ENCODE measurements at regions not wholly inside any gene's neighbourhood (a gene's known extent, or its start where the extent isn't known, plus 50 kb on each side); places are given as distances from the start of the nearest gene placed in this dataset.

DNA sequence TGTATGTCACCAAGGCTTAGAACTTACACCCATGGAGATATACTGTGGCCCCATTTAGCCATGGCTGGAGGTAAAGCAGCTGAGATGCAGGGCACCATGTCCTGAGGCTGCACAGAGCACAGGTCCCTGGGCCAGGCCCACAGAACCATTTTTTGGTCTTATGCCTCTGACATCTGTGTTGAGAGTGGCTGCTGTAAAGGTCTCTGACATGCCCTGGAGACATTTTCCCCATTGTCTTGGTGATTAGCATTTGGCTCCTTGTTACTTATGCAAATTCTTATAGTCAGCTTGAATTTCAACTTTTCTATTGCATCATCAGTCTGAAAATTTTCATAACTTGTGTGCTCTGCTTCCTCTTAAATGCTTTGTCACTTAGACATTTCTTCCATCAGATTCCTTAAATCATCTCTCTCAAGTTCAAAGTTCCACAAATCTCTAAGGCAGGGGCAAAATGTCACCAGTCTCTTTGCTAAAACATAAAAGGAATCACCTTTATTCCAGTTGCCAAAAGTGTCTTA, 701.3 kb downstream of the EPHA3 start:
- Histone ChIP-seq H3K4me3 (ENCODE audit: low read depth, low read length) (no peak overlapping the region), H2AFZ (no peak overlapping the region), H3K9me3 (ENCODE audit: control insufficient read depth, low read length) (no peaks in the 10 kb centered on the region), H3K4me1 (no peaks in the 10 kb centered on the region), H3K36me3 (ENCODE audit: control insufficient read depth, insufficient read depth, low read length) (no peaks in the 10 kb centered on the region), H3K27me3 (ENCODE audit: control insufficient read depth, insufficient read depth, low read length) (no peaks in the 10 kb centered on the region), H3K9ac (no peak overlapping the region), H3K4me2 (ENCODE audit: low read length) (no peak overlapping the region), H3K79me2 (no peaks in the 10 kb centered on the region), H3K27ac (no peak overlapping the region)
- TF ChIP-seq, protein P1, sequence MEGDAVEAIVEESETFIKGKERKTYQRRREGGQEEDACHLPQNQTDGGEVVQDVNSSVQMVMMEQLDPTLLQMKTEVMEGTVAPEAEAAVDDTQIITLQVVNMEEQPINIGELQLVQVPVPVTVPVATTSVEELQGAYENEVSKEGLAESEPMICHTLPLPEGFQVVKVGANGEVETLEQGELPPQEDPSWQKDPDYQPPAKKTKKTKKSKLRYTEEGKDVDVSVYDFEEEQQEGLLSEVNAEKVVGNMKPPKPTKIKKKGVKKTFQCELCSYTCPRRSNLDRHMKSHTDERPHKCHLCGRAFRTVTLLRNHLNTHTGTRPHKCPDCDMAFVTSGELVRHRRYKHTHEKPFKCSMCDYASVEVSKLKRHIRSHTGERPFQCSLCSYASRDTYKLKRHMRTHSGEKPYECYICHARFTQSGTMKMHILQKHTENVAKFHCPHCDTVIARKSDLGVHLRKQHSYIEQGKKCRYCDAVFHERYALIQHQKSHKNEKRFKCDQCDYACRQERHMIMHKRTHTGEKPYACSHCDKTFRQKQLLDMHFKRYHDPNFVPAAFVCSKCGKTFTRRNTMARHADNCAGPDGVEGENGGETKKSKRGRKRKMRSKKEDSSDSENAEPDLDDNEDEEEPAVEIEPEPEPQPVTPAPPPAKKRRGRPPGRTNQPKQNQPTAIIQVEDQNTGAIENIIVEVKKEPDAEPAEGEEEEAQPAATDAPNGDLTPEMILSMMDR (IDR thresholded peaks at IDR 0.05), result no peak

DNA sequence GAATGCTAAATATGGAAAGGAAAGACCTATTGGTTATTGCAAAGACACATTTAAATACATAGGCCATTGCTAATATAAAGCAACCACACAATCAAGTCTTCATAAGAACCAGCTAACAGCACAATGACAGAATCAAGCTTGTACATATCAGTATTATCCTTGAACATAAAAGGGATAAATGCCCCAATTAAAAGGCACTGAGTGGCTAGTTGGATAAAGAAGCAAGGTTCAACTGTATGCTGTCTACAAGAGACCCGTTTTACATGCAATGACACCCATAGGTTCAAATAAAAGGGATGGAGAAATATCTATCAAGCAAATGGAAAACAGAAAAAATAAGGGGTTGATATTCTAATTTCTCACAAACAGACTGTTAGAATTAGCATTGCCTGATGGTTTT, 706.1 kb downstream of the EPHA3 start:
- H3K79me2 ChIP-seq, result no peaks in the 10 kb centered on the region
- TF ChIP-seq, protein P1 (IDR thresholded peaks at IDR 0.05), result no peak
- no peaks in the 10 kb centered on the region for H3K9me3 ChIP-seq (ENCODE audit: control insufficient read depth, low read length)
- no peaks in the 10 kb centered on the region for H3K27me3 ChIP-seq (ENCODE audit: control insufficient read depth, insufficient read depth, low read length)
- no peaks in the 10 kb centered on the region for H3K36me3 ChIP-seq (ENCODE audit: control insufficient read depth, insufficient read depth, low read length)
- no peak overlapping the region for H3K4me2 ChIP-seq (ENCODE audit: low read length)
- H3K4me3 ChIP-seq (ENCODE audit: low read depth, low read length), result no peak overlapping the region
- no peaks in the 10 kb centered on the region for H3K4me1 ChIP-seq
- no peak overlapping the region for H3K27ac ChIP-seq
- no peak overlapping the region for H3K9ac ChIP-seq
- no peak overlapping the region for H2AFZ ChIP-seq

GRCh38 chr3:89841041-89841440, 733.6 kb downstream of the EPHA3 start:
- H2AFZ ChIP-seq, result no peak overlapping the region
- H3K4me2 ChIP-seq (ENCODE audit: low read length), result no peak overlapping the region
- H3K27me3 ChIP-seq (ENCODE audit: control insufficient read depth, insufficient read depth, low read length), result no peaks in the 10 kb centered on the region
- no peak overlapping the region for H3K9ac ChIP-seq
- TF ChIP-seq, protein P1 (IDR thresholded peaks at IDR 0.05), result no peak
- no peak overlapping the region for H3K4me3 ChIP-seq (ENCODE audit: low read depth, low read length)
- H3K36me3 ChIP-seq (ENCODE audit: control insufficient read depth, insufficient read depth, low read length), result no peaks in the 10 kb centered on the region
- H3K4me1 ChIP-seq, result no peaks in the 10 kb centered on the region
- H3K79me2 ChIP-seq, result no peaks in the 10 kb centered on the region
- no peak overlapping the region for H3K27ac ChIP-seq
- H3K9me3 ChIP-seq (ENCODE audit: control insufficient read depth, low read length), result no peaks in the 10 kb centered on the region

DNA sequence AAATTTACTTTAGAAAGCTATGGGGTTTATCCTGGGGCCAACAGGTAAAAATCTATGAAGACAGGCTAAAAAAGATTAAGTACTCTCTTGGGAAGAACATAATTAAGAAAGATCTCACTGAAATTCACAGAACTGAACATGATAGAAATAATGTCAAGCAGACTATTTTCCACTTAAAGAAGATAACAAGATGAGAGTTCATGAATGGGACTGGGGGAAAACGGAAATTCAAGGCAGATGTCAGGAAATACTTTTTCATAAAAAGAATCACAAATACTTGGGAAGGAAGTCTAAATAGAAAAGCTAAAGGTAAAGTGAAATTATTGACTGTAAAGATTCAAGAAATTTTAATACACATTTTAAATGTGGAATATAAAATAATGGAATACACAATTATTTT, 737.6 kb downstream of the EPHA3 start:
- Histone ChIP-seq H3K4me1 (no peaks in the 10 kb centered on the region), H3K4me2 (ENCODE audit: low read length) (no peak overlapping the region), H3K79me2 (no peaks in the 10 kb centered on the region), H3K36me3 (ENCODE audit: control insufficient read depth, insufficient read depth, low read length) (no peaks in the 10 kb centered on the region), H3K4me3 (ENCODE audit: low read depth, low read length) (no peak overlapping the region), H3K9ac (no peak overlapping the region), H3K27me3 (ENCODE audit: control insufficient read depth, insufficient read depth, low read length) (no peaks in the 10 kb centered on the region), H3K9me3 (ENCODE audit: control insufficient read depth, low read length) (no peaks in the 10 kb centered on the region), H3K27ac (no peak overlapping the region), H2AFZ (no peak overlapping the region)
- TF ChIP-seq, protein P1 (IDR thresholded peaks at IDR 0.05), result no peak

DNA sequence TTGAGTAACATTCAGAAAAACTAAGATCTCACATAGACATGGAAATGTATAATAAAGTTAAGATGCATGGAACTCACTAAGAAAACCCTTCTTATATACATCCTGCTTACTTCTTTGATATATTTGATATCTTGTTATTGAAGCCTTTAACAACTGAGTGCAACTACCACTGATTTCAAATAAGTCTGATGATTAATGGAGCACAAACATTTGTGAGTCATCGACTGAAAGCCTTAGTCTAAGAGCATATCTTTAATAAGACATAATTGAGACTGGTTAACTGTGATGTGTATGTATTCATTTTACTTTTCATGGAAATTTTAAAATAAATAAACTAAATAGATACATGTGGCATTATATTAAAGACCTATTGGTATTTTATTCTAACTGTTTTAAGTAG, 740.5 kb downstream of the EPHA3 start:
- Histone ChIP-seq H3K36me3 (ENCODE audit: control insufficient read depth, insufficient read depth, low read length) (no peaks in the 10 kb centered on the region), H3K27me3 (ENCODE audit: control insufficient read depth, insufficient read depth, low read length) (no peaks in the 10 kb centered on the region), H3K4me2 (ENCODE audit: low read length) (no peak overlapping the region), H3K4me3 (ENCODE audit: low read depth, low read length) (no peak overlapping the region), H2AFZ (no peak overlapping the region), H3K27ac (no peak overlapping the region), H3K4me1 (no peaks in the 10 kb centered on the region), H3K9me3 (ENCODE audit: control insufficient read depth, low read length) (no peaks in the 10 kb centered on the region), H3K79me2 (no peaks in the 10 kb centered on the region), H3K9ac (no peak overlapping the region)
- TF ChIP-seq, protein P1 (IDR thresholded peaks at IDR 0.05), result no peak
